GM12873 (cell line): ENCODE measurements at regions not wholly inside any gene's neighbourhood (a gene's known extent, or its start where the extent isn't known, plus 50 kb on each side); places are given as distances from the start of the nearest gene placed in this dataset.

Source experiments
- CTCF ChIP-seq: IDR thresholded peaks from 2 replicates; pipeline ENCODE4 v1.5.1; 2012; ENCODE audit warnings: low read depth, mild to moderate bottlenecking, moderate library complexity, low read length, control low read depth; ENCODE audit not compliant: insufficient read depth; ENCODE audit errors: missing control alignments

GRCh38 chr10:64115908-64116643, 594.9 kb downstream of the REEP3 start:
- TF ChIP-seq CTCF: peak; percentile 58

GRCh38 chr10:64116707-64117106, 595.5 kb downstream of the REEP3 start:
- no peak for TF ChIP-seq CTCF

GRCh38 chr10:64118736-64119135, 597.5 kb downstream of the REEP3 start:
- no peak for TF ChIP-seq CTCF

- TF ChIP-seq CTCF: peak; percentile 35
Observed at GRCh38 chr10:64130152-64130551, 609.0 kb downstream of the REEP3 start.

GRCh38 chr10:64134676-64135075, 613.5 kb downstream of the REEP3 start:
- no peak for TF ChIP-seq CTCF

GRCh38 chr10:64142395-64142794, 621.2 kb downstream of the REEP3 start:
- no peak for TF ChIP-seq CTCF

- no peak for TF ChIP-seq CTCF
Observed at GRCh38 chr10:64148607-64149006, 627.4 kb downstream of the REEP3 start.

- no peak for TF ChIP-seq CTCF
Observed at GRCh38 chr10:64156166-64156565, 635.0 kb downstream of the REEP3 start.
